Right cardiac atrium (tissue), 5 donors: ENCODE measurements at regions not wholly inside any gene's neighbourhood (a gene's known extent, or its start where the extent isn't known, plus 50 kb on each side); places are given as distances from the start of the nearest gene placed in this dataset.
"Not testable (repeated sequence)": the region's sequence is repeated elsewhere in the genome, so short reads cannot be mapped to it uniquely, and the experiment has no call there.

Experiments
- ATAC-seq, 2 donors: fragments of 200-7000 bp; cut with Tn5 transposase; one replicate each; pipeline versions ENCODE4 v1.8.0 to v1.9.1; 2020; ENCODE audit warnings: moderate library complexity in 2 of 2, mild to moderate bottlenecking in 1 of 2
- DNase-seq, 3 donors: peaks; one replicate each; pipeline ENCODE4 v3.0.0-alpha.2; 2020
- H3K27ac ChIP-seq: one replicate; pipeline ENCODE4 v1.5.1; 2013; ENCODE audit warnings: mild to moderate bottlenecking, low read length, control low read depth, moderate library complexity
- H3K27me3 ChIP-seq: one replicate; pipeline ENCODE4 v1.6.1; 2013; ENCODE audit not compliant: control insufficient read depth, insufficient read depth
- H3K4me1 ChIP-seq: one replicate; pipeline ENCODE4 v1.6.1; 2013; ENCODE audit warnings: low read length; ENCODE audit not compliant: control insufficient read depth, insufficient read depth
- H3K4me3 ChIP-seq: one replicate; pipeline ENCODE4 v1.5.1; 2013; ENCODE audit warnings: low read length, control low read depth
- H3K9me3 ChIP-seq: one replicate; pipeline ENCODE4 v1.6.1; 2013; ENCODE audit warnings: low read length; ENCODE audit not compliant: control insufficient read depth
- WGBS: extraction: QIAGEN DNeasy Blood & Tissue Kit; methylation state at CpG from one replicate; pipeline ENCODE4 v1.1.7; 2013; 5-methylcytosine and 5-hydroxymethylcytosine counted together
- intact Hi-C, 4 donors: fragments of 100-400 bp; cut with DNase I; formaldehyde crosslinking; loops; one replicate each; pipeline versions ENCODE4 v1.11.0 to v1.14.0; 2022 to 2023
- donor health status: healthy with polysubstance abuse.
- donor health status: DM: no; HTN: yes; CAD: no.
- donor health status: DM: no; HTN: no; CAD: no.
- donor health status: DM: no; HTN: yes; CAD: no; lungs with severe emphysema.
- donor health status: DM: yes; HTN: yes; CAD: no.

DNA sequence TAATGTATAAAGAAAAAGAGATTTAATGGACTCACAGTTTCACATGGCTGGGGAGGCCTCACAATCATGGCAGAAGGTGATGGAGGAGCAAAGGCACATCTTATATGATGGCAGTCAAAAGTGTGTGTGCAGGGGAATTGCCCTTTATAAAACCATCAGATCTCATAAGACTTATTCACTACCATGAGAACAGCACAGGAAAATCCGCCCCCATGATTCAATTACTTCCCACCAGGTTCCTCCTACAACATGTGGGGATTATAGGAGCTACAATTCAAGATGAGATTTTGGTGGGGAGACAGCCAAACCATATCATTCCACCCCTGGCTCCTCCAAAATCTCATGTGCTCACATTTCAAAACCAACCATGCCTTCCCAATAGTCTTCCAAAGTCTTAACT is 82.5 kb upstream of the ANKRD1 start:
- H3K4me3 ChIP-seq, H3K27ac ChIP-seq, ATAC-seq, DNase-seq, H3K4me1 ChIP-seq, H3K27me3 ChIP-seq, H3K9me3 ChIP-seq: not testable (repeated sequence)
- intact Hi-C loops = loop anchor here in 2 of 4 donors (10.0 kb wide), 2 partner anchors 241 to 251 kb away; no protein-coding TSS in a partner anchor
- 97% methylated on average over 1 of the region's 1 CpG for WGBS

DNA sequence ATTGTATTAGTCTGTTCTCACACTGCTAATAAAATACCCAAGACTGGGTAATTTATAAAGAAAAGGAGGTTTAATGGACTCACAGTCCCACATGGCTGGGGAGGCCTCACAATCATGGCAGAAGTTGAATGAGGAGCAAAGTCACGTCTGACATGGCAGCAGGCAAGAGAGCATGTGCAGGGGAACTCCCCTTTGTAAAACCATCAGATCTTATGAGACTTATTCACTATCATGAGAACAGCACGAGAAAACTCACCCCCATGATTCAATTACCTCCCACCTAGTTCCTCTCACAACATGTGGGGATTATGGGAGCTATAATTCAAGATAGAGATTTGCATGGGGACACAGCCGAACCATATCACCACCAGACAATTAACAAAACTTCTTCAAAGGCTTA is 84.4 kb upstream of the ANKRD1 start:
- not testable (repeated sequence) for DNase-seq, ATAC-seq, H3K4me1 ChIP-seq, H3K27ac ChIP-seq, H3K9me3 ChIP-seq, H3K4me3 ChIP-seq, H3K27me3 ChIP-seq
- intact Hi-C loops = loop anchor here (5.0 to 10.0 kb wide), 4 partner anchors 47 to 250 kb away; no protein-coding TSS in a partner anchor
- WGBS = 72% methylated on average over 3 of the region's 3 CpGs

GRCh38 chr10:91006001-91006751 is 85.3 kb upstream of the ANKRD1 start:
- DNase-seq (peak in 2 of 3 donors; percentile 37 to 55), ATAC-seq (peak; percentile 66 to 76)
- Histone ChIP-seq H3K27ac (no peak overlapping the region), H3K4me1 (peaks cover 2% of the 10 kb centered on the region), H3K27me3 (no peaks in the 10 kb centered on the region), H3K9me3 (no peaks in the 10 kb centered on the region), H3K4me3 (no peak overlapping the region)
- intact Hi-C loops = loop anchor here (5.0 to 10.0 kb wide), 4 partner anchors 46 to 249 kb away; no protein-coding TSS in a partner anchor
- WGBS = 19% methylated on average over 2 of the region's 2 CpGs

DNA sequence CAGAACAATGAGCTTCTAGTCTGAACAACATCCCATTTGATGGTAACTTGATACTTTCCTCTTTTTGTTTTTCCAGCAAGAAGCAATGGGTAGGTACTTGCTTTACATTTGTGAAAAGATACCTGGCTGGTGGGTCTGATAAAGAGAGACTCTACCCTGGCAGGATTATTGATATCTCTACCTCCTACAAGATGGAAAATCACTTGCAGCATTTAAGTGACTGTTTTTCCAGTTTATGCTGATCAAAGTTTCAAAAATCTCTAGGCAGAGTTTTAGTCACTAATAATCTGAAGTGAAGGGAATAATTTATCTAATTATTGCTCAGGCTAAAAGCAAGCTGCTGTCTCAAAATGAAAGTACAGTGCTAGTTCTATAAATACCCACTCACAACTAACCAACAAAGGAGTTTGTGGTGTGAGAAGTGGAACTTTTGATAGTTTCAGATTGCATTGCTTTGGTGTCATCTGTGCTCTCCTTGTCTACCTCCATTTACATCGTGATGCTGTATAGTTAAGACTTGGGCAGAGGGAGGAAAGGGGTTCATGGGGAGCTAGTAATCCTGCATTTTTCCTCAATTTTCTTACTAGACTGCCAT is 86.0 kb upstream of the ANKRD1 start:
- WGBS = 43% methylated on average over 1 of the region's 1 CpG
- H3K27me3 ChIP-seq = no peaks in the 10 kb centered on the region
- H3K27ac ChIP-seq = no peak overlapping the region
- H3K4me1 ChIP-seq = peaks cover 2% of the 10 kb centered on the region
- intact Hi-C loops = loop anchor here (5.0 to 10.0 kb wide), 4 partner anchors 45 to 248 kb away; no protein-coding TSS in a partner anchor
- DNase-seq (no peak), ATAC-seq (no peak)
- no peaks in the 10 kb centered on the region for H3K9me3 ChIP-seq
- H3K4me3 ChIP-seq = no peak overlapping the region

GRCh38 chr10:91007655-91008054 is 86.8 kb upstream of the ANKRD1 start:
- Histone ChIP-seq H3K4me1 (peaks cover 2% of the 10 kb centered on the region), H3K27me3 (no peaks in the 10 kb centered on the region), H3K9me3 (no peaks in the 10 kb centered on the region), H3K27ac (no peak overlapping the region), H3K4me3 (no peak overlapping the region)
- DNase-seq = no peak
- ATAC-seq = no peak
- intact Hi-C loops = loop anchor here (5.0 to 10.0 kb wide), 4 partner anchors 45 to 247 kb away; no protein-coding TSS in a partner anchor

DNA sequence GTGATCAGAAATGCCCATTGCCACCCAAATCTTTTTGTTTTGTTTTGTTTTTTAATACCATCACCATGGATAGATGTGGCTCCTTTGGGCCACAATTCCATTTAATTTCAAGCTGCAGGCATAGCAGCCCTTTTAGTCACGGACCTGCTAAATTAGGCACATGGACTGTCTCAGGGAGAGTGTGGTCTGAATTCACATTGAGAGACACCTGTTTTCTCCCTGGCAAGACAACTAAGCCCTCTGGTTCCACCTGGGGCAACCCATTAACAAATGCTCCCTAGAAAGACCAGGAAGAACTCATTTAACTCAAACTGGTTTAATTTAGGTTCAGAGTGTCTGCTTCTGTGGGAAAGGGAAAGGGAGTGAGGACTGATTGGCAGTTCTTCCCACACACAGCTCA is 88.2 kb upstream of the ANKRD1 start:
- Histone ChIP-seq H3K4me3 (no peak overlapping the region), H3K27ac (no peak overlapping the region), H3K4me1 (no peaks in the 10 kb centered on the region), H3K27me3 (no peaks in the 10 kb centered on the region), H3K9me3 (no peaks in the 10 kb centered on the region)
- ATAC-seq (no peak), DNase-seq (no peak)
- intact Hi-C loops = loop anchor here (5.0 to 10.0 kb wide), 4 partner anchors 43 to 246 kb away; no protein-coding TSS in a partner anchor
- 85% methylated on average over 1 of the region's 1 CpG for WGBS

- no peak overlapping the region for H3K27ac ChIP-seq
- 76% methylated on average over 3 of the region's 3 CpGs for WGBS
- ATAC-seq = no peak
Measured at GRCh38 chr10:91010952-91011351, 90.1 kb upstream of the ANKRD1 start.

GRCh38 chr10:91012502-91012901 is 91.6 kb upstream of the ANKRD1 start:
- ATAC-seq (no peak), DNase-seq (no peak)
- 93% methylated on average over 4 of the region's 4 CpGs for WGBS
- H3K27ac ChIP-seq = no peak overlapping the region
- H3K27me3 ChIP-seq = no peaks in the 10 kb centered on the region
- H3K9me3 ChIP-seq = no peaks in the 10 kb centered on the region
- intact Hi-C loops = no loop called here
- no peak overlapping the region for H3K4me3 ChIP-seq
- no peaks in the 10 kb centered on the region for H3K4me1 ChIP-seq

More at GRCh38 chr10:91010952-91011351, 90.1 kb upstream of the ANKRD1 start:
- H3K27me3 ChIP-seq = no peaks in the 10 kb centered on the region
- DNase-seq = no peak
- H3K9me3 ChIP-seq = no peaks in the 10 kb centered on the region
- H3K4me1 ChIP-seq = no peaks in the 10 kb centered on the region
- no peak overlapping the region for H3K4me3 ChIP-seq
- intact Hi-C loops = no loop called here

DNA sequence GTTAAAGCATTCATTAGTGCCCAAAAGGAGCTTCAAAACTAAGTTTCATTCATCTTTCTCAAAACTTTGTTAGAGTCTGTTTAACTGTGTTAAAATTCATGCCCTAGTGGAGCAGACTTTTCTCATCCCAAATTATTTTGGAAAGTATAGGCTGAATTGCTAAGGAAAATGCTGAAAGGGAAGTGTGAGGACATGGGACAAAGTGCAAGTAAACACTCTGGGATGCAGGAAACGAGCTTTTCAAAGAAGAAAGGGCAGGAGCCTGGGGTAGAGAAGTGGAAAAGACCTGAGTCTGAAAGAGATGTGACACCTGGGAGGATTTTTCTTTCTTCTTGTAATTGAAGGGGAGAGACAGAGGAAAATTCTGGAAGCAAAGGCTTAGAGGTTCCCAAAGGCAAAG is 93.1 kb upstream of the ANKRD1 start:
- no peaks in the 10 kb centered on the region for H3K27me3 ChIP-seq
- no peak overlapping the region for H3K27ac ChIP-seq
- DNase-seq = no peak
- H3K4me1 ChIP-seq = no peaks in the 10 kb centered on the region
- no peak overlapping the region for H3K4me3 ChIP-seq
- no peak for ATAC-seq
- H3K9me3 ChIP-seq = no peaks in the 10 kb centered on the region
- WGBS = 59% methylated on average over 1 of the region's 1 CpG
- intact Hi-C loops = no loop called here

DNA sequence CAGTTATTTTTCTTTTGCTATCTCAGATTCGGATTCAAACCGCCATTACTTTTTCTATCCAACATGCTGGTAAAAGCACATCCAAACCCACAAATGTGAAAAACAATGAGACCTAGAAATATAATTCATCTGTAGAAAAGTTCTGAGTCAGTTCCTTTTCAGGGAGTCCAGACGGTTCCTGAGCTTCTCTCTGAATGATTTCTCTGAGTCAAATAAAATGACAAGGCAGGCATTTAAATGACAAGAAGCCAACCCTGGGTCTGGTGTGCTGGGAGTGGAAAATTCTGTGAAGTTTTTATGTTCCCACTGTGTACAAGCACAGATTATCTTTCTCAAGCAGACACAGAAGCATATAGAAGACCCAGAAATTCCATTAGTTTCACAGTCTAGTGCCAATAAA is 96.3 kb upstream of the ANKRD1 start:
- no peak for ATAC-seq
- Histone ChIP-seq H3K4me1 (no peaks in the 10 kb centered on the region), H3K4me3 (no peak overlapping the region), H3K27ac (no peak overlapping the region), H3K9me3 (no peaks in the 10 kb centered on the region), H3K27me3 (no peaks in the 10 kb centered on the region)
- WGBS = 60% methylated on average over 3 of the region's 3 CpGs
- no peak for DNase-seq
- intact Hi-C loops = no loop called here

DNA sequence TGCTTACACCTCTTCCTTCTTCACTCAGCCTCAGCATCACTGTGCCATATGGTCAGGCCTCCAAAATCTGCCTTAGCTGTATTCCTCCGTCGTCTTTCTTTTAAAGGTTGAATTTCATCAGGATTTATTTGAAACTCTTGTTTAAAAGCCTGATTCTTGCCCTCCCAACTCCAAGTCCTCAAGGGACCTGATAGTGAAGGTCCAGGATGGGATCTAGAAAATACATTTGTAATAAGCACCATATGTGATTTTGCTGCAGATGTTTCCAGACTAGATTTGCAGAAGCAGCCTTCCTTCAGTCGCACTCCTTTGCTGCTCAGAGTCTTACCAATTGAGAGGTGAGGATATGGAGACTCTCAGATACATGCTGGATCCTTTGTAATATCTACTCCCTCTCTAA is 101.0 kb upstream of the ANKRD1 start:
- Histone ChIP-seq H3K27me3 (no peaks in the 10 kb centered on the region), H3K27ac (peak overlapping the region; percentile 2), H3K4me1 (peaks cover 4% of the 10 kb centered on the region), H3K4me3 (no peak overlapping the region), H3K9me3 (no peaks in the 10 kb centered on the region)
- intact Hi-C loops = no loop called here
- DNase-seq = no peak
- WGBS = 52% methylated on average over 3 of the region's 3 CpGs
- peak in 1 of 2 donors; percentile 16 for ATAC-seq
